ENCODE measurements at regions not wholly inside any gene's neighbourhood (a gene's known extent, or its start where the extent isn't known, plus 50 kb on each side); places are given as distances from the start of the nearest gene placed in this dataset.

DNA sequence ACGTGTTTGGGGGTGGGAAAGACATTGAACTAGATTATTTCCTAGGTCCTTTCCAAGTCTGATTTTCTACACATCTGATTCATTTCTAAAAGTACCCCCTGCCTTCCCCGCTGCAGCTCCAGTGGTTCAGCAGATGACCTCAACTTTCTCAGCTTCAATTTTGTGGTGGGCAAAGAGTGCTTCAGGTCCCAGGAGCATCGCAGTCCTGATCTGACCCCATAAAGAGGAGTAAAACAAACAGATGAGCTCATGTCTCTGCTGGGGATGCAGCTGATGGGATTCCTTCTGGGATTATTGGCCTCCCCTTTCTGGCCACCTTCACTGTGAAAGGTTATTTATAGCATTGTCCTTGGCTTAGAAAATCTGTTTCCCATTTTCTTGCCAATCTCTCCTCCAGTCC is 337.0 kb upstream of the PLXNA2 start:
- TF ChIP-seq, protein P1, sequence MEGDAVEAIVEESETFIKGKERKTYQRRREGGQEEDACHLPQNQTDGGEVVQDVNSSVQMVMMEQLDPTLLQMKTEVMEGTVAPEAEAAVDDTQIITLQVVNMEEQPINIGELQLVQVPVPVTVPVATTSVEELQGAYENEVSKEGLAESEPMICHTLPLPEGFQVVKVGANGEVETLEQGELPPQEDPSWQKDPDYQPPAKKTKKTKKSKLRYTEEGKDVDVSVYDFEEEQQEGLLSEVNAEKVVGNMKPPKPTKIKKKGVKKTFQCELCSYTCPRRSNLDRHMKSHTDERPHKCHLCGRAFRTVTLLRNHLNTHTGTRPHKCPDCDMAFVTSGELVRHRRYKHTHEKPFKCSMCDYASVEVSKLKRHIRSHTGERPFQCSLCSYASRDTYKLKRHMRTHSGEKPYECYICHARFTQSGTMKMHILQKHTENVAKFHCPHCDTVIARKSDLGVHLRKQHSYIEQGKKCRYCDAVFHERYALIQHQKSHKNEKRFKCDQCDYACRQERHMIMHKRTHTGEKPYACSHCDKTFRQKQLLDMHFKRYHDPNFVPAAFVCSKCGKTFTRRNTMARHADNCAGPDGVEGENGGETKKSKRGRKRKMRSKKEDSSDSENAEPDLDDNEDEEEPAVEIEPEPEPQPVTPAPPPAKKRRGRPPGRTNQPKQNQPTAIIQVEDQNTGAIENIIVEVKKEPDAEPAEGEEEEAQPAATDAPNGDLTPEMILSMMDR (IDR thresholded peaks at IDR 0.05; ENCODE audit: borderline replicate concordance, extremely low read depth, low read length, poor library complexity, severe bottlenecking), result no peak
- no peak for TF ChIP-seq EZH2 (IDR thresholded peaks at IDR 0.05; ENCODE audit: borderline replicate concordance, low read depth, low read length, severe bottlenecking)

Measured in DND-41 (cell line).